NCI-H82 treated with DMSO at 0.1 percent for 48 hours (cell line): ENCODE measurements at regions not wholly inside any gene's neighbourhood (a gene's known extent, or its start where the extent isn't known, plus 50 kb on each side); places are given as distances from the start of the nearest gene placed in this dataset.

Experiments
- DNase-seq: peaks from one replicate; lab custom pipeline; 2025; ENCODE audit not compliant: unreplicated experiment; lab: John Stamatoyannopoulos, UW

- no peak for DNase-seq
These were observed 196.3 kb downstream of the SNX10 start for GRCh38 chr7:26487780-26488515.

GRCh38 chr7:26489391-26489790 is 197.7 kb downstream of the SNX10 start:
- DNase-seq, result no peak

DNA sequence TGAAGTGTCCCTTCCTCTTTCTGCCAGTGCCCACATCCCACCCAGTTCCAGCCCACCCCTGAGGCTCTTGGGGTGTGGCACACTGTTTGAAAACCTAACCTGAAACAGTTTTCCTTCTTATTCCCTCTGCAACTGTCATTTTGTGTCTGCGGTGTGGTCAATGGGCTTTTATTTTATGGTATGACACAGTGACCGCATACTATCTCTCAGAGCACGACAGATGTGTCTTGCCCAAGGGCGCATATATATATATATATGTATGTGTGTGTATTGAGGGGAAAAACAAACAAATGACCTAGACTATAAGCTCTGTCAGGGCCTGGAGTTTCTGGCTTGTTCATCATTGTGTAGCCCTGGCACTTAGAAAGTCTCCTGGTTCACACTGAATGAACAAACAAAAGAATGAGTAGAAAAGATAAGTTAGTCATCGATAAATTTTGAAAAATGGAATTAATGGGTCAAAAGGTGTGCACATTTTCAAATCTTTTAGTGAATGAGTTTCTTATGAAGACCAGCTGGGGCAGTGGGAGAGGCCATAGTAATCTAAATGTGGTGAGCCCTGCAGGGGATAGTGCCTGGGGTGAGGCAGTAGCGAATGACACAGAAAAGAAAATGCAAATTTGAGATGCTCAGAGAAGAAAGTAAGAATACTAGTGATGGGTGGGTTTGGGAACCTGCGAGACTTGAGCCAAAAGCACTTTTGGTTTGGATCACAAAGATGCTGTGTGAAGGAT is 198.4 kb downstream of the SNX10 start:
- DNase-seq, result no peak

GRCh38 chr7:26490640-26491624 is 199.3 kb downstream of the SNX10 start:
- peak; percentile 96 for DNase-seq

DNA sequence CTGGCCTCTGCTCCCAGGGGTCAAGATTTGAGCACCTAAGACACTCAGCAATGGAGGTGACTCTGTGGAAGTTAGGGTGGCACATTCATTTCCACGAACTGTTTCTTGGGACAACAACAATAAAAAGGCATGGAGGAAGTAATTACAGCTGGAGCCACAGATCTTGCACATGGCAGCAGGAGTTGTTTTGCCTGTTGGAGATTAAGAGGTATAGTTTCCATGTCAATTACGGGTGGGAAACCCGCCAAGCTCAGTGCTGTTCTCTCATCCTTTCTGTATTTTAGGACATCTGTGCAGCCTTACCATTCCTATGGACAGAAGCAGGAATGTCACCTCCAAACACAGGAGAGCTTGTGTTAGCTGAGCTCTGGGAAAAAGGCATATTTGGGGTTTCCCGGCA is 201.2 kb downstream of the SNX10 start:
- peak; percentile 45 for DNase-seq

DNA sequence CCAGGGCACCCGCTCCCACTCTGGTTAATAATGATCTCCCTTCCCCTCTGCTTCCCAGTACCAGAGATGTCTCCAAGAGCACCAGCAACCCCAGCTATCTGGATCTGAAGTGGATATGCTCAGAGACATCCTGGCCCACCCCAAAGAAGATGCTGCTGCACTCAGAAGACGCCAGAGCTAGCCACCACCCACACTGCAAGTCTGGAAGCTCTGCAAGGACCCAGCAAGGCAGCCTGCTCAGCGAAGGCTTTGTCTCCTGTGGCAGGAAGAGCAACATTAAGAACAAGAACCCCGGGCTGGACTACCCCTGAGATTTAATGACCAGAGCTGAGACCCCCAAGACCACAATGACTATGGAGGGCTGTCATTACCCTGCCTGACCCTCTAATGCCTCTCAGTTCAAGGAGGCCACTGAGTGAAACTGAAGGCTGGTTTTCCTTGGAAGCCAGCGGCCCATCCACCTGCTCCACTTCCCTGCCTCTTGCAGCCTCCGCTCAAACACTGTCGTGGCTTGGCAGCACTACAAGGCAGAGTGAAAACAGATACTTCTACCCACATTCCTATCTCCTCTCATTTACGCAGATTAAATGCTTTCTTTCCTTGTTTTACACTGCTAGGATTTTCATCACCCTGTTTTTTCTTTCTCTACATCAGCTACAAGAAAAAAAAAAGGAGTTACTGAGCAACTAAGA is 202.2 kb downstream of the SNX10 start:
- no peak for DNase-seq

DNA sequence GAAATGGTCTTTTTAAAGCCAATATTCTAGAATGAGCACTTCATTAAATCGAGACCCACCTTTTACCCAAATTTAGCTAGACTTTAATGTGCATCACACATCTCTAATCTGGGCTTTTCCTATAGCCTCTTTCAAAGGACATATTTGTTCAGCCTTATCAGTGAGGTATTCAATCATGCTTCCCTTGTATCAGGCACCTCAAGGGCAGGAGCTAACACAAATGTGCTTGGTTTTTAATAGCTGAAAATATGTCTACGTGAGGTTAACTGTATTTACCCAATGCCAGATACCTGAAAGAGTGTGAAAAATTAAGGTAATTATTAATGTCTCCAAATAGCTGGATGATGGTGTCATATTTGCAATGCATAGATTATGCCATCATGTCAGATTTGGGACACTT is 203.9 kb downstream of the SNX10 start:
- no peak for DNase-seq

- no peak for DNase-seq
These were observed 206.3 kb downstream of the SNX10 start for GRCh38 chr7:26497801-26498596.

DNA sequence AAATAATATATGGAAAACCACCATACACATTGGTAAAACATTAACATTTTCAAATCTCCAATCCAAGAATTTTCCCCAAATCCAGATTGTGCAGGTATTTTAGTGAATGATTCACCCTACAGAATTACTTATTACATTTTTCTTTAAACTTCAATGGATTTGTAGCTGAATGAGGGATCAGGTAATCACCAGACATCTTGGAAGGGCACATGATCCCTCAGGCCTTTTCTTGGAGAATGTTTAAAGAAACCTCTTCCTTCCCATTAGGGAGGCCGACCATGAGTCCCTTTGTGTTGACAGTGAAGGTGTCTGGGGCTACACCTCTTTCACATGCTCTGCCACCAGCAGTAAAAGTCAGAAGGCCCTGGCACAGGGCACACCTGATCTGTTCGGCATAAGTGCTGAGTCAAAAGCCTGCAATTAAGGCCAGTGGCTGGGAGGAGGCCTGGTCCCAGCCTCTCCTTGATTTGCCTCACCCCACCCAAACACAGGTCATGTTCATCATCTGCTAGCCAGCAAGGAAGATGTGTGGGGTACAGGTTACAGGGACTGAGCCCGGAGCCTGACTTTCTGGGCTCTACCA is 207.7 kb downstream of the SNX10 start:
- DNase-seq, result no peak

DNA sequence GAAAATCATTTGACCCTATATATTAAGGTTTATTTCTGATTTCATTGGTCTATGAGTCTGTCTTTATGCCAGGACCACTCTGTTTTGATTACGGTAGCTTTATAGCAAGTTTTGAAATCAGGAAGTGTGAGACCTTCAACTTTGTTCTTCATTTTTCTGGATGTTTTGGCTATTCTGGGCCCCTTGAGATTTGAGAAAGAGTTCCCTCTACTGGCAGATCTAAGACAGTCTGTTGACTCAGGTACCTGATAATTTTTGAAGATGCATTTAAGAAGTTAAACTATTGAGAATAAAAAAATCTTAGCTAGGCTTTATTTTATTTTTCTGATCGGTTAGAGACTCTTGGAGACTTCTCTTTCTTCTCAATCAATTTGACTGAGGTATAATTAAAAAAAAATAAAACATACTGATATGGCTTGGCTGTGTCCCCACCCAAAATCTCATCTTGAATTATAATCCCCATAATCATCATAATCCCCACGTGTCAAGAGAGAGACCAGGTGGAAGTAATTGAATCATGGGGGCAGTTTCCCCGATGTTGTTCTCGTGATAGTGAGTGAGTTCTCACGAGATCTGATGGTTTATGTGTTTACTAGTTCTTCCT is 209.2 kb downstream of the SNX10 start:
- DNase-seq, result peak; percentile 64

- no peak for DNase-seq
These were observed 212.9 kb downstream of the SNX10 start for GRCh38 chr7:26504411-26505120.

- no peak for DNase-seq
These were observed 214.5 kb downstream of the SNX10 start for GRCh38 chr7:26506196-26506595.

DNA sequence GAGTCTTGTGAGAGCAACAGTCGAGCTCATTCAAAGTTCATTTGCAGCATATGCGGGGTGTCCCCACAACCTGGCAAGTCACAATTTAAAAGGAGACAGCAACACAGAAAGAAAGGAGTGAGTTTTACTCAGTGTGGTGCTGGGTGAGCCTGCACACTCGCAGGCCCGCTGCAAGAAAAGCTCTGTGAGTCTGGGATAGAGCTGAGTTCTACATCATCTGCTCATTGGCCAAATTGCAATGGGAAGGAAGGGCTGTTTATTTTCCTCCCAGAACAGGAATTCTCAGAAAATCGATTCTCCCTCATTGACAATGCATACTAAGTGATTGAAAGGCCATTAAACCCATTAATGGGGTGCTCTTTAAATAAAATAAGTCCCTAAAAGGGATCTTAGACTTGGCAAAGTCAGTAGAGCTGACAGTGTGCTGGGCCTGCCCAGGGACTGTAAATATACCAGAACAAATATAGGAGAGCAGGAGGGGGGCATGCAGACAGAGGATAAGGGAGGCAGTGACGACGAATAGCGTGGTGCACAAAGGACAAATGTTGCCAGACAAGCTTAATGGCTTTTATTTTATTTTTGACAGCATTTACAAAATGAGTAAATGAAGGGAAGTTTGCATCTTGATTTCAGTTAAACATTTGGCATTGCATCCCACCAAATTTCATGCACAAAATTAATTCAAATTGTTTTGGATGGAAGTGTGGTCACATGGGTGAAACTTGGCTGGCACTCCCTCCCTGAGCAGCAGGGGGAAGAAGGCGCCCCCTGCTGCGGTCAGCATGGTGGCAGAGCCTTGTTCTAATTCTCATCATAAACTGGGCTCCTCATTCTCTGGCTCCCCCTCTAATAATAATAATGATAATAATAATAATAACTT is 215.7 kb downstream of the SNX10 start:
- DNase-seq, result no peak

- DNase-seq, result no peak
These were observed 216.8 kb downstream of the SNX10 start for GRCh38 chr7:26508481-26508880.

DNA sequence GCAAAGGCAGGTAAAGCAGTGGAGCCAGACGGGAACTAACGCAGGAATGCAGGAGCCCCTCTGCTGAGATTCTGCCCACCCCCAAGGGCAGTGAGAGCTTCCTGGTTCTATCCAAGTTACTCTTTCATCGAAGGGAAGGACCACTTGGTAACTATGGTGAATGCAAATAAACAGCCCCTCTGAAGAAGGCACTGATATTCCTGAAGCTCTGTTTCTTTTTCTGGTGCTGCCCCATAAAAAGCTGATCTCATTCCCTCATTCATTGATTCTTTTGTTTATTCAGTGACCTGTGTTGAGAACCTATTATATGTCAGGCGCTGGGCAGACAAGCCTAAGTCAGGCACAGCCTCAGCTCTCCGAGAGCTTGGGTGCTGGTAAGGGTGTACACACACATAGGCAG is 217.3 kb downstream of the SNX10 start:
- DNase-seq, result no peak

GRCh38 chr7:26510231-26510957 is 218.7 kb downstream of the SNX10 start:
- DNase-seq, result no peak

DNA sequence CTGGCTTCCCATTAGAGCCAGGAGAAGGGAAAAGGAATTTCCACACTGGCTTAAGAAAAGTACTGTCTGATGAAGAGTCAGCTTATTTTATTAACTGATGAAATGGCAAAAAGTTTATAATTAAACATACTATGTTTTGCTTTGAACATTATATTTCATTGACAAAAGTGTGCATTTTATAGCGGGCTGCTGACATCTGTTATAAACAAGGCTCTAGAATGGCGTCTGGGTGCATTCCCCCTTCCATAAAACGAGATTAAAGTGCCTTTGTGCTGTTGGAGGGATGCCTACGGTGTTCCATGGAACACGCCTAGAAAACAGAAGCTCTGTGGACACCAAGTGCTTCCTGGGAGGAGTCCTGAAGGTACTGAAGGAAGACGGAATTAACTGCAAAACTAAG is 220.2 kb downstream of the SNX10 start:
- no peak for DNase-seq
